Stimulated activated naive CD4-positive, alpha-beta T cell treated with Interleukin-2 at 50 U/mL for 16 hours (primary cell): ENCODE measurements at regions not wholly inside any gene's neighbourhood (a gene's known extent, or its start where the extent isn't known, plus 50 kb on each side); places are given as distances from the start of the nearest gene placed in this dataset.
"Not testable (repeated sequence)": the region's sequence is repeated elsewhere in the genome, so short reads cannot be mapped to it uniquely, and the experiment has no call there.

Source experiments
- DNase-seq: peaks from one replicate; lab custom pipeline; 2025; lab: John Stamatoyannopoulos, UW

GRCh38 chr2:195572895-195573683 lies 83.9 kb upstream of the SLC39A10 start:
- no peak for DNase-seq

DNA sequence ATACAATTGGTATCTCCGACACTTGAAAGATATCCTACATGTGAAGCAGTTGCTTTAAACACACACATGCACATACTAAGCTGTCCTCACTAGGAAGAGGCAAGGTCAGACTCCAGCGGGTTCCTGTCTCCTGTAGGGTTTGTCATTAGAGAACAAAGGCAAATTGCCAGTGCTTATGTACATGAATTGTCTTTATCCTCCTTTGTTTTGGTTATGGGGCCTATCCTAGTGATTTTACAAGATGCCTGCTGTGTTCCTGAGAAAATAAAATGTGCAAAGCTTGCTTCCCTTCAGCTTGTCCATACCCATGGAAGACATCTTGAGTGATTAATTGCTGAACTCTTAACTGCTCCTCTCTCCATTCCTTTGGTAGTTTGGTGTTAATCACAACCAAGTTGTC lies 86.7 kb upstream of the SLC39A10 start:
- DNase-seq: no peak

- DNase-seq: no peak
Observed at GRCh38 chr2:195569255-195569654, 87.8 kb upstream of the SLC39A10 start.

- DNase-seq: not testable (repeated sequence)
Observed at GRCh38 chr2:195564625-195565135, 92.3 kb upstream of the SLC39A10 start.

GRCh38 chr2:195563857-195564512 lies 93.0 kb upstream of the SLC39A10 start:
- DNase-seq: peak; percentile 18

- DNase-seq: peak; percentile 17
Observed at GRCh38 chr2:195562570-195563566, 94.2 kb upstream of the SLC39A10 start.

DNA sequence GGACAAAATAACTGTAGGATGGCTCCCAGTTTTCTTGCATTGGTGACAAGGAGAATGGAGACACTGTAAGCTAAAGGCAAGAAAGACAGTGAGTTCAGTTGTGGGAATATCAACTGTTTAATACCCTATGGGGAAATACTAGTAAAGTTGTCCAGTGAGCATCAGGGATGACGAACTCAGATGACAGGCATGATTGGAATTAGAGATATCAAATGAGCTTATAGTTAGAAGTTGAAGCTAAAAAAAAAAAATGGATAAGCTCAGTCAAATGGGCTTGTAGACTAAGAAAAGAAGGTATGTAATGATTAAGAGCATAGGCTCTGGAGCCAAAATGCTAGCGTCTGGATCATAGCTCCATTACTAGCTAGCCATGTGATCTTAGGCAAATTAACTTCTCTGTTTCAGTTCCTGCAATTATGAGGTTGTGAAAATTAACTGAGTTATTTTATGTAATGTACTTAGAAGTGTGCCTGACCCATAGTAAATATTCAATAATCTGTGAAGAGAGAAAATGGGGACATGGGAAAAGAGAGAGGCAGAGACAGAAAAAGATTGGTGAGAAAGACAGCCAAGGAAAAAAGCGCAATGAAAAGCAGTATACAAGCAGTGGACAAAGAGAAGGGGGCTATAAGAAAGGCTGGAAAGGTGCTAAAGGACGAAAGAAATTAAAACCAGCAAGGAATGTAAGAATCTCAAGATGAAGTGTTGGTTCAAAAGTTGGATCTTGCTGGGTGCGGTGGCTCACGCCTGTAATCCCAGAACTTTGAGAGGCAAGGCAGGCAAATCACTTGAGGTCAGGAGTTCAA lies 95.7 kb upstream of the SLC39A10 start:
- DNase-seq: no peak

GRCh38 chr2:195560209-195560895 lies 96.7 kb upstream of the SLC39A10 start:
- no peak for DNase-seq

DNA sequence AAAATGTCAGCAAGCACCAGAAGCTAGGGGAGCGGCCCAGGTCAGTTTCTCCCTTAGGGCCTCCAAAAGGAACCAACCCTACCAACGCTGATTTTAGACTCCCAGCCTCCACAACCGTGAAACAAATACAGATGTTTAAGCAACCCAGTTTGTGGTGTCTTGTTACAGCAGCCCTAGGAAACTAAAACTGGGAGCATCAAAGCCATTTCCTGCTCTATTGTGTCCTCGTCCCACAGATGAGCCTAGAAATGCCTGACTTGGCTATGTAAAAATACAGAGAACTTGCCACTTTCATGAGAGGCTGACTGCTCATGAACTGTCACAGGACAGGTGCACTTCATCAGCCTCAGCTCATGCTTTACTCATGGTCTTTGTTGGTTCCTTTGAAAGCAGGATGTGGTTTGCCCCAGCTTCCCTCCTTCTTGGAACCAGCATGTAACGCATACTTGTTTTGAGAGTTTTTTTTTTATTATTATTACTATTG lies 97.6 kb upstream of the SLC39A10 start:
- peak; percentile 75 for DNase-seq

- DNase-seq: no peak
Observed at GRCh38 chr2:195555971-195556370, 101.1 kb upstream of the SLC39A10 start.

DNA sequence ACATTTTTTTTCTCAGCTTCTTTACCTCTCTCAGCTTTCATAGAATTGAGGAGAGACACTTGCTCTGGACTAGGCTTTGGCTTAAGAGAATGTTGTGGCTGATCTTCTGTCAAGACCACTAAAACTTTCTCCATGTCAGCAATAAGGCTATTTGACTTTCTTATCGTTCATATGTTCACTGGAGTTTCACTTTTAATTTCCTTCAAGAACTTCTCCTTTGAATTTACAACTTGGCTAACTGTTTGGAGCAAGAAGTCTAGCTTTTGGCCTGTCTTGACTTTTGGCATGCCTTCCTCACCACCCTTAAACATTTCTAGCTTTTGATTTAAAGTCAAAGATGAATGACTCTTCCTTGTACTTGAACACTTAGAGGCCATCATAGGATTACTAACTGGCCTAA lies 104.4 kb upstream of the SLC39A10 start:
- no peak for DNase-seq

DNA sequence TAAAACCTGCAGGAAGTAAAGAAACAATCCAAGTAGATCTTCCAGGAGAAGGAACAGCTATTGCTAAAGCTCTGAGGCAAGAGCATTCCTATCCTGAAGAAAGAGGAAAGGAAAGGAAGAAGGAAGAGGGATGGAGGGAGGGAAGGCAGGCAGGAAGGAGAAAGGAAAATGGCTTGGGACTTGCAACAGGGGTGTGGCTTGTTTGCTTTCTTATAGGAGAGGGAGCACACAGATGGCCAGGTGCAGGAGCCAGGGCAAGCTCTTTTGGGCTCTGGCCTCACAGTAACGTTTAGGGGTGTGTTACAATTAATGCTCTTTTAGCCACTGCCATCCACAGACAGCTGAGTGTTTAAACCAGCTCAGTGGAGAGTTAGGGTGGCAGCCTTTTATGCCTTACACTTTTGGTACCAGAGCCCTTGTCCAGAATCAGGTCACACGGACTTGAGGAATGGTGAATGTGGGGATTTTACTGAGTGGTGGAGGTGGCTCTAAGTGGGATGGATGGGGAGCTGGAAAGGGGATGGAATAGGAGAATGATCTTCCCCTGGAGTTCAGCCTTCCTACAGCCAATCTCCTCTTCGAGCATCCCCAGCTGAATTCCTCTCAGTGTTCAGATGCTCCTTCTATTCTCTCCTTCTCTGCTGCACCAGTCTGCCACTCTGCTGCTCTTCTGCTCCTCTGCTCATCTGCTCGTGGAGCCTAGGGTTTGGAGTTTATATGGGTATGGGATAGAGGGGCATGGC lies 108.7 kb upstream of the SLC39A10 start:
- no peak for DNase-seq

DNA sequence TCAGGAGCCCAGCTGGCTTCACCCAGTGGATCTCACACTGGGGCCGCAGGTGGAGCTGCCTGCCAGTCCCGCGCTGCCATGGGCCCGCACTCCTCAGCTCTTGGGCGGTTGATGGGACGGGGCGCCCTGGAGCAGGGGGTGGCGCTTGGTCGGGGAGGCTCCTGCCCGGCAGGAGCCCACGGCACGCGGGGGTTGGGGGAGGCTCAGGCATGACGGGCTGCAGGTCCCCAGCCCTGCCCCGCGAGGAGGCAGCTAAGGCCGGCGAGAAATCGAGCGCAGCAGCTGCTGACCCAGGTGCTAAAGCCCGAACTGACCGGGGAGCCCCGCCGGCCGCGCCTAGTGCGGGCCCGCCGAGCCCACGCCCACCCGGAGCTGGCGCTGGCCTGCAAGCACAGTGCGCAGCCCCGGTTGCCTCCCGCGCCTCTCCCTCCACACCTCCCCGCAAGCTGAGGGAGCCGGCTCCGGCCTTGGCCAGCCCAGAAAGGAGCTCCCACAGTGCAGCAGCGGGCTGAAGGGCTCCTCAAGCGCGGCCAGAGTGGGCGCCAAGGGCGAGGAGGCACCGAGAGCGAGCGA lies 109.7 kb upstream of the SLC39A10 start:
- DNase-seq: not testable (repeated sequence)

- DNase-seq: no peak
Observed at GRCh38 chr2:195545811-195546210, 111.2 kb upstream of the SLC39A10 start.

DNA sequence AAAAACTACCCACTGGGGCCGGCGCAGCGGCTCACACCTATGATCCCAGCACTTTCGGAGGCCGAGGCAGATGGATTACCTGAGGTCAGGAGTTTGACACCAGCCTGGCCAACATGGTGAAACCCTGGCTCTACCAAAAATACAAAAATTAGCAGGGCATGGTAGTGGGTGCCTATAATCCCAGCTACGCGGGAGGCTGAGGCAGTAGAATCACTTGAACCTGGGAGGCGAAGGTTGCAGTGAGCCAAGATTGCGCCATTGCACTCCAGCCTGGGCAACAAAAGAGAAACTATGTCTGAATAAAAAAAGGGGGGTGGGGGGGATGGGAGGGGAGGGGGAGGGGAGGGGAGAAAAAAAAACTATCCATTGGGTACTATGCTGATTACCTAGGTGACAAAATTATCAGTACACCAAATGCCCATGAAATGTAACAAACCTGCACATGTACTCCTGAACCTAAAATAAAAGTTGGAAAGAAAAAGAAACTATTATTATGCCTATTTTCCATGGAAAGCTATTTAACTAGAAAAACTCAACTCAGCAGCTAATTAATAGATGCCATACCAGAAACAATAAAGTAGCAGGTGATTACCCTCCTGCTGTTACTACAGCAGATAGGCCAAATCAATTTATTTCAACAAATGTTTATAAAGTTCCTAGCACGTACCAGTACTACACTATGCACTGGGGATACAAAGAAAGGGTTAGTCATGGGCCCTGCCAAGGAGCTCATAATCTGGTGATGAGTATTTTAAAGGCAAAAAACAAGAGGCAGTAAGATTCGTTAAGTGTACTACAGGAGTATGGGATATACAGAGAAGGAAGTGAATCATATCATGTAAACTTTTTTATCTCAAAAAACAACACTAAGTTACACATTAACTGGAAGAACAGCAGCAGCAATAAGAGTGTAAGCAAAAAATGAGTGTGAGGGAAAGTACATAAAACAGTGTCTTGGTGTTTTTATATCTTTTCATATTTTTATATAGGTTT lies 112.8 kb upstream of the SLC39A10 start:
- DNase-seq: peak; percentile 12

DNA sequence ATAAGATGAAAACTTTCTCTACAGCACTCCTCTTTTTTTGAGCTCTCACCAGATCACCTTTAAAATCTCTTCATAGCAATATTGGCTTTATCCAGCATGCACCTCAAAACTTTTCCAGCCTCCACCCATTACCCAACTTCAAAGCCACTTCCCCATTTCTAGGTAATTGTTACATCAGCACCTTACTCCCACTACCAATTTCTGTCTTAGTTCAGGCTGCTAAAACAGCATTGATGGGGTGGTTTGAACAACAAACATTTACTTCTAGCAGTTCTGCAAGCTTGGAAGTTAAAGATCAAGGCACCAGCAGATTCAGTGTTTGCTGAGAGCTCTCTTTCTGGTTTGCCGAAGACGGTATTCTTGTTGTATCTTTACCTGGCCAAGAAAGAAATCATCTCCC lies 114.0 kb upstream of the SLC39A10 start:
- no peak for DNase-seq

GRCh38 chr2:195542067-195542466 lies 115.0 kb upstream of the SLC39A10 start:
- DNase-seq: no peak

- no peak for DNase-seq
Observed at GRCh38 chr2:195538937-195539336, 118.1 kb upstream of the SLC39A10 start.
